Choroid plexus epithelial cell (primary cell): ENCODE measurements at regions not wholly inside any gene's neighbourhood (a gene's known extent, or its start where the extent isn't known, plus 50 kb on each side); places are given as distances from the start of the nearest gene placed in this dataset.
A peak's percentile ranks its signal among the peaks of the same experiment; 100 is the strongest.

ENCODE experiments used
- DNase-seq: peaks from one replicate; pipeline ENCODE4 v3.0.0-alpha.2; 2010; ENCODE audit warnings: low read depth
- H3K4me3 ChIP-seq: 2 replicates; pipeline ENCODE4 v1.5.1; 2011; ENCODE audit warnings: low read depth, mild to moderate bottlenecking, control low read depth, low read length, moderate library complexity
- CTCF ChIP-seq: conservative IDR thresholded peaks from 2 replicates; pipeline ENCODE4 v1.5.1; 2011; ENCODE audit warnings: low read depth, mild to moderate bottlenecking, control low read depth, inconsistent platforms, low read length, moderate library complexity

GRCh38 chr9:81874931-81875330 lies 53.3 kb upstream of the SPATA31D4 start:
- no peak for TF ChIP-seq CTCF
- H3K4me3 ChIP-seq: no peak overlapping the region
- DNase-seq: peak; percentile 90

GRCh38 chr9:81877047-81877446 lies 51.2 kb upstream of the SPATA31D4 start:
- TF ChIP-seq CTCF: no peak
- no peak for DNase-seq
- H3K4me3 ChIP-seq: no peak overlapping the region
